Breast epithelium (tissue), 4 donors: ENCODE measurements at regions not wholly inside any gene's neighbourhood (a gene's known extent, or its start where the extent isn't known, plus 50 kb on each side); places are given as distances from the start of the nearest gene placed in this dataset.

Source experiments
- DNase-seq, 2 donors: peaks; one replicate each; pipeline ENCODE4 v3.0.0-alpha.2; 2019; ENCODE audit warnings: low spot score in 2 of 2
- H3K27ac ChIP-seq, 2 donors: fragments of 200-600 bp; sonication (generic) in 1 of 2; one replicate each; pipeline ENCODE4 v1.5.1; 2016 to 2019; ENCODE audit warnings: mild to moderate bottlenecking in 1 of 2
- H3K27me3 ChIP-seq, 2 donors: fragments of 200-600 bp; sonication (generic) in 1 of 2; one replicate each; pipeline versions ENCODE4 v1.5.1 to v1.6.0; 2017 to 2019; ENCODE audit warnings: control low read depth in 1 of 2, mild to moderate bottlenecking in 1 of 2
- H3K36me3 ChIP-seq: fragments of 200-600 bp; one replicate; pipeline ENCODE4 v1.5.1; 2019
- H3K4me1 ChIP-seq, 2 donors: fragments of 200-600 bp; sonication (generic); one replicate each; pipeline ENCODE4 v1.5.1; 2016 to 2019; ENCODE audit warnings: control low read depth in 1 of 2
- H3K4me3 ChIP-seq, 3 donors: fragments of 200-600 bp; sonication (generic); 1 replicate in 2 of 3; 2 replicates in 1 of 3; pipeline ENCODE4 v1.5.1; 2016 to 2019; ENCODE audit warnings: mild to moderate bottlenecking in 3 of 3, moderate library complexity in 2 of 3
- H3K9me3 ChIP-seq, 2 donors: fragments of 200-600 bp; sonication (generic) in 1 of 2; one replicate each; pipeline ENCODE4 v1.5.1; 2016 to 2019; ENCODE audit warnings: control low read depth in 1 of 2
- CTCF ChIP-seq, 3 donors: fragments of 450-650 bp; IDR thresholded peaks; one replicate each; pipeline ENCODE4 v1.5.1; 2016 to 2017; ENCODE audit warnings: antibody characterized with exemption in 3 of 3, mild to moderate bottlenecking in 3 of 3, moderate library complexity in 3 of 3
- POLR2A ChIP-seq: fragments of 450-650 bp; IDR thresholded peaks from one replicate; pipeline ENCODE4 v1.6.1; 2016; ENCODE audit warnings: antibody characterized with exemption, mild to moderate bottlenecking, moderate library complexity
- POLR2AphosphoS5 ChIP-seq, 3 donors: sonication (generic); formaldehyde crosslinking; IDR thresholded peaks; one replicate each; pipeline ENCODE4 v1.6.1; 2017; ENCODE audit warnings: antibody characterized with exemption in 3 of 3
- intact Hi-C: fragments of 100-400 bp; cut with DNase I; formaldehyde crosslinking; loops from one replicate; pipeline ENCODE4 v1.15.1; 2023; ENCODE audit warnings: low total_unique reads

GRCh38 chr15:53158995-53159394 lies 368.9 kb upstream of the ONECUT1 start:
- H3K4me3 ChIP-seq: no peak overlapping the region
- DNase-seq: no peak
- TF ChIP-seq CTCF (IDR thresholded peaks at IDR 0.05) (no peak), POLR2A (no peak), POLR2AphosphoS5 (IDR thresholded peaks at IDR 0.05) (no peak)
- H3K27me3 ChIP-seq: no peaks in the 10 kb centered on the region
- H3K4me1 ChIP-seq: no peaks in the 10 kb centered on the region
- intact Hi-C loops: no loop called here
- H3K9me3 ChIP-seq: no peaks in the 10 kb centered on the region
- no peaks in the 10 kb centered on the region for H3K36me3 ChIP-seq
- no peak overlapping the region for H3K27ac ChIP-seq

- Histone ChIP-seq H3K4me3 (no peak overlapping the region), H3K27me3 (peaks cover 0 to 3% of the 10 kb centered on the region in 2 donors), H3K9me3 (no peaks in the 10 kb centered on the region), H3K36me3 (no peaks in the 10 kb centered on the region), H3K4me1 (no peaks in the 10 kb centered on the region), H3K27ac (no peak overlapping the region)
- no peak for TF ChIP-seq POLR2A
- TF ChIP-seq POLR2AphosphoS5 (IDR thresholded peaks at IDR 0.05): no peak
- TF ChIP-seq CTCF (IDR thresholded peaks at IDR 0.05): no peak
- intact Hi-C loops: no loop called here
- no peak for DNase-seq
Measured at GRCh38 chr15:53133255-53133850, 343.2 kb upstream of the ONECUT1 start.

DNA sequence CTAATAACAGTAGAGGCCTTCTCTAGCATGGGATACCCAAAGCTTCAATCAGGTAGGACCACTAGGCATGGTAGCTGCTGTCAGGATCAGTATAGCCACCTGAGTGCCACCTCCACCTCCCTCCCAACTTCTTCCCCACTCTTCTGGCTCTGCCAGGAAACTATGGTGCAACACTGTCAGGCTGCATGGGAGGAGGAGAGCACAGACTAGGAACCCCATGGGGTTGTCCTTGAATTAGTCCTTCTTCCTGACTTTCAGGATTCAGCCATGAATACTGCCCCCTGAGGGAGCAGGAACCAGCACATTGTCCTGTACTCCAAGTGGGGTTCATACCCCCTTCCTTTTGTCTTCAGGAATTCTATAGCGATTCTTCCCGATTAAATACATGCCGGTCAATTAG lies 340.8 kb upstream of the ONECUT1 start:
- no peaks in the 10 kb centered on the region for H3K36me3 ChIP-seq
- no peaks in the 10 kb centered on the region for H3K4me1 ChIP-seq
- intact Hi-C loops: no loop called here
- H3K27me3 ChIP-seq: peaks cover 0 to 3% of the 10 kb centered on the region in 2 donors
- DNase-seq: no peak
- no peak overlapping the region for H3K27ac ChIP-seq
- H3K4me3 ChIP-seq: no peak overlapping the region
- no peaks in the 10 kb centered on the region for H3K9me3 ChIP-seq
- TF ChIP-seq POLR2AphosphoS5 (IDR thresholded peaks at IDR 0.05) (no peak), CTCF (IDR thresholded peaks at IDR 0.05) (no peak), POLR2A (no peak)

- H3K36me3 ChIP-seq: no peaks in the 10 kb centered on the region
- H3K4me1 ChIP-seq: no peaks in the 10 kb centered on the region
- H3K27me3 ChIP-seq: peaks cover 0 to 3% of the 10 kb centered on the region in 2 donors
- no peak overlapping the region for H3K27ac ChIP-seq
- DNase-seq: no peak
- TF ChIP-seq CTCF (IDR thresholded peaks at IDR 0.05): no peak
- TF ChIP-seq POLR2AphosphoS5 (IDR thresholded peaks at IDR 0.05): no peak
- TF ChIP-seq POLR2A: no peak
- H3K4me3 ChIP-seq: no peak overlapping the region
- intact Hi-C loops: no loop called here
- H3K9me3 ChIP-seq: no peaks in the 10 kb centered on the region
Measured at GRCh38 chr15:53129121-53129904, 339.2 kb upstream of the ONECUT1 start.

GRCh38 chr15:53128652-53129051 lies 338.5 kb upstream of the ONECUT1 start:
- TF ChIP-seq CTCF (IDR thresholded peaks at IDR 0.05) (no peak), POLR2AphosphoS5 (IDR thresholded peaks at IDR 0.05) (no peak), POLR2A (no peak)
- Histone ChIP-seq H3K9me3 (no peaks in the 10 kb centered on the region), H3K4me3 (no peak overlapping the region), H3K27me3 (peaks cover 0 to 3% of the 10 kb centered on the region in 2 donors), H3K36me3 (no peaks in the 10 kb centered on the region), H3K27ac (no peak overlapping the region), H3K4me1 (no peaks in the 10 kb centered on the region)
- no peak for DNase-seq
- intact Hi-C loops: no loop called here
